ENCODE measurements at regions not wholly inside any gene's neighbourhood (a gene's known extent, or its start where the extent isn't known, plus 50 kb on each side); places are given as distances from the start of the nearest gene placed in this dataset.

GRCh38 chr21:38875694-38876492, 70.2 kb downstream of the ETS2 start:
- TF ChIP-seq REST (IDR thresholded peaks at IDR 0.05; ENCODE audit: insufficient replicate concordance, low read depth) (no peak), CTCF (IDR thresholded peaks at IDR 0.05; ENCODE audit: insufficient read depth, low read length) (no peak), GABPA (IDR thresholded peaks at IDR 0.05; ENCODE audit: low read depth) (no peak)

All from HL-60 (cell line).